Ovary (tissue), 3 donors: ENCODE measurements at regions not wholly inside any gene's neighbourhood (a gene's known extent, or its start where the extent isn't known, plus 50 kb on each side); places are given as distances from the start of the nearest gene placed in this dataset.

Source experiments
- EP300 ChIP-seq: sonication (generic); formaldehyde crosslinking; IDR thresholded peaks from one replicate; pipeline ENCODE4 v1.6.1; 2017; ENCODE audit warnings: antibody characterized with exemption
- POLR2A ChIP-seq: fragments of 450-650 bp; IDR thresholded peaks from one replicate; pipeline ENCODE4 v1.6.1; 2017; ENCODE audit warnings: antibody characterized with exemption, mild to moderate bottlenecking, moderate library complexity
- TF ChIP-seq, protein P1 (sequence below), 3 donors: fragments of 450-650 bp in 2 of 3; fragments of 200-600 bp in 1 of 3; IDR thresholded peaks; one replicate each; pipeline versions ENCODE4 v1.5.1 to v1.8.0; 2016 to 2022; ENCODE audit warnings: antibody characterized with exemption in 3 of 3, mild to moderate bottlenecking in 1 of 3
- donor health status: DM: no; HTN: no; CAD: no.

DNA sequence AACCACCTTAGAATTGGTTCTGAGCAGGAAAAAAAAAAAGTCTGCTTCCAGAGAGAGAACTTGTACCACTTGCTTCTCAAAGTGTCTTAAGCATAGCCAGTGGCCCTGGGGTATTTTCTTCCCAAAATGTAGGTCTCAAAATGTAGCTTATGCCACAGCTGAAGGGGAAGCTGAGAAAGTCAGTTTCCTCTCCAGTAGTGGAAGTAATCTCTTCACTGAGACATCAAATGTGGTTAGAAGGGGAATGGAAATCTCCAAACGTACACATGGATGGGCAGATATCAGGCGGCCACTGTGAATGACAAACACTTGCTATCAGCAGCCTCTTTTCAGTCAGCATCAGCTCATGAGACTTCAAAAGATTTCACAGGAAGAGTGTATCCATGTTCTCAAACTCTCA is 841.2 kb downstream of the TUSC7 start:
- TF ChIP-seq, protein P1, sequence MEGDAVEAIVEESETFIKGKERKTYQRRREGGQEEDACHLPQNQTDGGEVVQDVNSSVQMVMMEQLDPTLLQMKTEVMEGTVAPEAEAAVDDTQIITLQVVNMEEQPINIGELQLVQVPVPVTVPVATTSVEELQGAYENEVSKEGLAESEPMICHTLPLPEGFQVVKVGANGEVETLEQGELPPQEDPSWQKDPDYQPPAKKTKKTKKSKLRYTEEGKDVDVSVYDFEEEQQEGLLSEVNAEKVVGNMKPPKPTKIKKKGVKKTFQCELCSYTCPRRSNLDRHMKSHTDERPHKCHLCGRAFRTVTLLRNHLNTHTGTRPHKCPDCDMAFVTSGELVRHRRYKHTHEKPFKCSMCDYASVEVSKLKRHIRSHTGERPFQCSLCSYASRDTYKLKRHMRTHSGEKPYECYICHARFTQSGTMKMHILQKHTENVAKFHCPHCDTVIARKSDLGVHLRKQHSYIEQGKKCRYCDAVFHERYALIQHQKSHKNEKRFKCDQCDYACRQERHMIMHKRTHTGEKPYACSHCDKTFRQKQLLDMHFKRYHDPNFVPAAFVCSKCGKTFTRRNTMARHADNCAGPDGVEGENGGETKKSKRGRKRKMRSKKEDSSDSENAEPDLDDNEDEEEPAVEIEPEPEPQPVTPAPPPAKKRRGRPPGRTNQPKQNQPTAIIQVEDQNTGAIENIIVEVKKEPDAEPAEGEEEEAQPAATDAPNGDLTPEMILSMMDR (IDR thresholded peaks at IDR 0.05): no peak
- TF ChIP-seq POLR2A: no peak
- no peak for TF ChIP-seq EP300
